ENCODE measurements at regions not wholly inside any gene's neighbourhood (a gene's known extent, or its start where the extent isn't known, plus 50 kb on each side); places are given as distances from the start of the nearest gene placed in this dataset.

DNA sequence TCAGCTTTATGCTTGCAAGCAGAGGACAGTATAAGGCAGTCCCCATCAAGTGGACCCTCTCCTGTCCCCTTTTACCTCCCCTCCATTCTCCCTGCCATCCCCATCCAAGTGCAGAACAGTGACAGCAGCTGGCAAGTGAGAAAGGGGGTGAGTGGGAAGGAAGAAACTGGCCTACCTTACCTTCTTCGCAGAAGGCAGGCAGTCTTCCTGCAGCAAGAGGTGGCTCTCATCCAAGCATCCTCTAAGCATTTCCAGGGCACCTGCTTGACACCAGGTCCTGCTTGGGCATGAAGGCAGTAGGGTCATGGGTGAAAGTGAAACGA is 77.3 kb upstream of the SH3PXD2B start:
- H3K27ac ChIP-seq (ENCODE audit: low read length), result no peak overlapping the region
- no peaks in the 10 kb centered on the region for H3K9me2 ChIP-seq (ENCODE audit: insufficient read depth, low read length)
- H3K36me3 ChIP-seq (ENCODE audit: insufficient read depth, low read length), result no peaks in the 10 kb centered on the region
- H3K4me2 ChIP-seq (ENCODE audit: low read length), result no peak overlapping the region
- TF ChIP-seq, protein P1, sequence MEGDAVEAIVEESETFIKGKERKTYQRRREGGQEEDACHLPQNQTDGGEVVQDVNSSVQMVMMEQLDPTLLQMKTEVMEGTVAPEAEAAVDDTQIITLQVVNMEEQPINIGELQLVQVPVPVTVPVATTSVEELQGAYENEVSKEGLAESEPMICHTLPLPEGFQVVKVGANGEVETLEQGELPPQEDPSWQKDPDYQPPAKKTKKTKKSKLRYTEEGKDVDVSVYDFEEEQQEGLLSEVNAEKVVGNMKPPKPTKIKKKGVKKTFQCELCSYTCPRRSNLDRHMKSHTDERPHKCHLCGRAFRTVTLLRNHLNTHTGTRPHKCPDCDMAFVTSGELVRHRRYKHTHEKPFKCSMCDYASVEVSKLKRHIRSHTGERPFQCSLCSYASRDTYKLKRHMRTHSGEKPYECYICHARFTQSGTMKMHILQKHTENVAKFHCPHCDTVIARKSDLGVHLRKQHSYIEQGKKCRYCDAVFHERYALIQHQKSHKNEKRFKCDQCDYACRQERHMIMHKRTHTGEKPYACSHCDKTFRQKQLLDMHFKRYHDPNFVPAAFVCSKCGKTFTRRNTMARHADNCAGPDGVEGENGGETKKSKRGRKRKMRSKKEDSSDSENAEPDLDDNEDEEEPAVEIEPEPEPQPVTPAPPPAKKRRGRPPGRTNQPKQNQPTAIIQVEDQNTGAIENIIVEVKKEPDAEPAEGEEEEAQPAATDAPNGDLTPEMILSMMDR (IDR thresholded peaks at IDR 0.05; ENCODE audit: poor library complexity, severe bottlenecking), result no peak
- TF ChIP-seq EP300 (conservative IDR thresholded peaks at IDR 0.05; ENCODE audit: poor library complexity, severe bottlenecking), result no peak
- no peak for TF ChIP-seq SMC3 (conservative IDR thresholded peaks at IDR 0.05; ENCODE audit: poor library complexity)
- no peak for TF ChIP-seq MXI1 (conservative IDR thresholded peaks at IDR 0.05; ENCODE audit: poor library complexity, severe bottlenecking)
- H3K4me3 ChIP-seq (ENCODE audit: low read length), result no peak overlapping the region
- no peaks in the 10 kb centered on the region for H3K27me3 ChIP-seq (ENCODE audit: insufficient read depth, low read depth, low read length)
- H3K9ac ChIP-seq (ENCODE audit: low read length), result no peak overlapping the region
- no peaks in the 10 kb centered on the region for H3K9me3 ChIP-seq (ENCODE audit: low read length)
- H3K79me2 ChIP-seq (replicated peaks; ENCODE audit: insufficient read depth, low read length), result no peaks in the 10 kb centered on the region
- H4K20me1 ChIP-seq (ENCODE audit: insufficient read depth), result no peaks in the 10 kb centered on the region
- no peak overlapping the region for H2AFZ ChIP-seq (ENCODE audit: low read depth, low read length)
- no peaks in the 10 kb centered on the region for H3F3A ChIP-seq (ENCODE audit: insufficient read depth, low read length, poor library complexity, severe bottlenecking)

DNA sequence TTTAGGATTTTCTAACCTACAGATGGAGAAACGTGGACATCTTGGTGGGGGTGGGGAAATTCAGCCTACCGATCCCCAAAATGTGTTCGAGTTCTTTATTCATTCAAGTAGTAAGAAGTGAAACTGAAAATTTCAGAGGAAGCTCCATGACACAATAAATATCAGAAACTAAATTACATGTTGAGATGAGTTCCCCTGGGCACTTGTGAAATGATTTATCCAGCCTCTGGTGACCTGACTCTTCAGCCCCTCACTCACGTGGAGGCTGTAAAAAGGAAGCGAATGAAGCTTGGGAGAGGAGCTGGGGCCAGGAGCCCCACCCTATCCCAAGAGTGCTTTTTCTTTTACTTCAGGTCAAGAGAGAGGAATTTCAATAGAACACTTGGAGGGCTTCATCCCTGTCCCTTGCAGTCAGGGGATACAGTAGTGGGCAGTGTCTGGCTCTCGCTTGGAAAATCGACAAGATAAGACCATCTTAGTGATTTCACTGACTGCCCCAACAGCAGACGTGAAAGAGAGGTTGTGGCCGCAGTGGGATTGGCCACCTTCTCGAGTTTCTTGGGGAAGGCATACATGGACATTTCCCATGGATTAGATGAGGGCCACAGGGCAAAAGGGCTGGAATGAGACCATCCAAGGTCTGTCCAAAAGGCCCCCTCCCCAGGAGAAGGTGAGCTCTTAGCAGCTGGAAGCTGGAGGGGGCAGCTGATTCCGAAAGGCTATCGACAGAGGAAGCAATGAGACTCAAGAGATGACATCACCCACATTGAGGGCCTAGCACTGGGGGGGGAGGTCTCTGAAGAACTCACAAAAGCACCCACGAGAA is 76.8 kb upstream of the SH3PXD2B start:
- Histone ChIP-seq H2AFZ (ENCODE audit: low read depth, low read length) (no peak overlapping the region), H3F3A (ENCODE audit: insufficient read depth, low read length, poor library complexity, severe bottlenecking) (no peaks in the 10 kb centered on the region), H3K27ac (ENCODE audit: low read length) (no peak overlapping the region), H4K20me1 (ENCODE audit: insufficient read depth) (no peaks in the 10 kb centered on the region), H3K9me2 (ENCODE audit: insufficient read depth, low read length) (no peaks in the 10 kb centered on the region), H3K4me2 (ENCODE audit: low read length) (no peak overlapping the region), H3K27me3 (ENCODE audit: insufficient read depth, low read depth, low read length) (no peaks in the 10 kb centered on the region), H3K79me2 (replicated peaks; ENCODE audit: insufficient read depth, low read length) (no peaks in the 10 kb centered on the region), H3K9me3 (ENCODE audit: low read length) (no peaks in the 10 kb centered on the region), H3K36me3 (ENCODE audit: insufficient read depth, low read length) (no peaks in the 10 kb centered on the region), H3K4me3 (ENCODE audit: low read length) (no peak overlapping the region), H3K9ac (ENCODE audit: low read length) (no peak overlapping the region)
- no peak for TF ChIP-seq RAD21 (conservative IDR thresholded peaks at IDR 0.05)
- TF ChIP-seq SMC3 (conservative IDR thresholded peaks at IDR 0.05; ENCODE audit: poor library complexity), result no peak
- no peak for TF ChIP-seq EP300 (conservative IDR thresholded peaks at IDR 0.05; ENCODE audit: poor library complexity, severe bottlenecking)
- TF ChIP-seq TAF1 (IDR thresholded peaks at IDR 0.05; ENCODE audit: low read depth), result no peak
- TF ChIP-seq MXI1 (conservative IDR thresholded peaks at IDR 0.05; ENCODE audit: poor library complexity, severe bottlenecking), result no peak
- no peak for TF ChIP-seq EZH2 (IDR thresholded peaks at IDR 0.05; ENCODE audit: borderline replicate concordance, insufficient read depth, low read length, poor library complexity, severe bottlenecking)
- TF ChIP-seq, protein P1 (IDR thresholded peaks at IDR 0.05; ENCODE audit: poor library complexity, severe bottlenecking), result no peak
- TF ChIP-seq, protein P2, sequence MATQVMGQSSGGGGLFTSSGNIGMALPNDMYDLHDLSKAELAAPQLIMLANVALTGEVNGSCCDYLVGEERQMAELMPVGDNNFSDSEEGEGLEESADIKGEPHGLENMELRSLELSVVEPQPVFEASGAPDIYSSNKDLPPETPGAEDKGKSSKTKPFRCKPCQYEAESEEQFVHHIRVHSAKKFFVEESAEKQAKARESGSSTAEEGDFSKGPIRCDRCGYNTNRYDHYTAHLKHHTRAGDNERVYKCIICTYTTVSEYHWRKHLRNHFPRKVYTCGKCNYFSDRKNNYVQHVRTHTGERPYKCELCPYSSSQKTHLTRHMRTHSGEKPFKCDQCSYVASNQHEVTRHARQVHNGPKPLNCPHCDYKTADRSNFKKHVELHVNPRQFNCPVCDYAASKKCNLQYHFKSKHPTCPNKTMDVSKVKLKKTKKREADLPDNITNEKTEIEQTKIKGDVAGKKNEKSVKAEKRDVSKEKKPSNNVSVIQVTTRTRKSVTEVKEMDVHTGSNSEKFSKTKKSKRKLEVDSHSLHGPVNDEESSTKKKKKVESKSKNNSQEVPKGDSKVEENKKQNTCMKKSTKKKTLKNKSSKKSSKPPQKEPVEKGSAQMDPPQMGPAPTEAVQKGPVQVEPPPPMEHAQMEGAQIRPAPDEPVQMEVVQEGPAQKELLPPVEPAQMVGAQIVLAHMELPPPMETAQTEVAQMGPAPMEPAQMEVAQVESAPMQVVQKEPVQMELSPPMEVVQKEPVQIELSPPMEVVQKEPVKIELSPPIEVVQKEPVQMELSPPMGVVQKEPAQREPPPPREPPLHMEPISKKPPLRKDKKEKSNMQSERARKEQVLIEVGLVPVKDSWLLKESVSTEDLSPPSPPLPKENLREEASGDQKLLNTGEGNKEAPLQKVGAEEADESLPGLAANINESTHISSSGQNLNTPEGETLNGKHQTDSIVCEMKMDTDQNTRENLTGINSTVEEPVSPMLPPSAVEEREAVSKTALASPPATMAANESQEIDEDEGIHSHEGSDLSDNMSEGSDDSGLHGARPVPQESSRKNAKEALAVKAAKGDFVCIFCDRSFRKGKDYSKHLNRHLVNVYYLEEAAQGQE (IDR thresholded peaks at IDR 0.05; ENCODE audit: borderline replicate concordance), result no peak
- TF ChIP-seq POLR2AphosphoS5 (IDR thresholded peaks at IDR 0.05), result no peak

Measured in neural cell (in vitro differentiated cells).